Astrocyte (in vitro differentiated cells and primary cell): ENCODE measurements at regions not wholly inside any gene's neighbourhood (a gene's known extent, or its start where the extent isn't known, plus 50 kb on each side); places are given as distances from the start of the nearest gene placed in this dataset.
"Not testable (repeated sequence)": the region's sequence is repeated elsewhere in the genome, so short reads cannot be mapped to it uniquely, and the experiment has no call there.

ENCODE experiments used
- DNase-seq: peaks from one replicate; pipeline ENCODE4 v3.0.0-alpha.2; 2010; ENCODE audit warnings: low read depth
- FAIRE-seq: peaks from 2 replicates; lab custom pipeline; 2011; peaks lifted over from hg19 to GRCh38; lab: Jason Lieb, UNC
- H2AFZ ChIP-seq: 2 replicates; pipeline ENCODE4 v1.6.0; 2012; ENCODE audit warnings: low read depth, low read length, inconsistent platforms
- H3K27ac ChIP-seq: 2 replicates; pipeline ENCODE4 v1.5.1; 2011; ENCODE audit warnings: low read depth, low read length, inconsistent platforms
- H3K27me3 ChIP-seq: 2 replicates; pipeline ENCODE4 v1.6.0; 2011; ENCODE audit warnings: low read length, inconsistent platforms; ENCODE audit not compliant: insufficient read depth
- H3K36me3 ChIP-seq: 2 replicates; pipeline ENCODE4 v1.5.1; 2011; ENCODE audit warnings: low read length, inconsistent platforms; ENCODE audit not compliant: insufficient read depth
- H3K4me1 ChIP-seq: 2 replicates; pipeline ENCODE4 v1.5.1; 2011; ENCODE audit warnings: low read length, inconsistent platforms; ENCODE audit not compliant: insufficient read depth
- H3K4me2 ChIP-seq: 2 replicates; pipeline ENCODE4 v1.6.0; 2012; ENCODE audit warnings: low read length, inconsistent platforms
- H3K4me3 ChIP-seq: 2 replicates; pipeline ENCODE4 v1.5.1; 2011; ENCODE audit warnings: low read depth, mild to moderate bottlenecking, low read length, inconsistent platforms; ENCODE audit not compliant: insufficient read depth
- H3K79me2 ChIP-seq: 2 replicates; pipeline ENCODE4 v1.6.0; 2012; ENCODE audit warnings: mild to moderate bottlenecking, low read length, inconsistent platforms; ENCODE audit not compliant: insufficient read depth
- H3K9ac ChIP-seq: 2 replicates; pipeline ENCODE4 v1.6.0; 2012; ENCODE audit warnings: mild to moderate bottlenecking, low read length, inconsistent platforms
- H3K9me3 ChIP-seq: 2 replicates; pipeline ENCODE4 v1.5.1; 2012; ENCODE audit warnings: low read depth, mild to moderate bottlenecking, low read length, inconsistent platforms; ENCODE audit not compliant: insufficient read depth
- H4K20me1 ChIP-seq: 2 replicates; pipeline ENCODE4 v1.6.0; 2012; ENCODE audit warnings: low read length, inconsistent platforms; ENCODE audit not compliant: insufficient read depth
- H3K27ac Mint-ChIP-seq: one replicate; pipeline ENCODE4 v1.8.0; 2021; ENCODE audit warnings: mild to moderate bottlenecking, mixed read lengths; ENCODE audit not compliant: unreplicated experiment
- H3K27me3 Mint-ChIP-seq: one replicate; pipeline ENCODE4 v1.8.0; 2021; ENCODE audit warnings: low read depth, mixed read lengths; ENCODE audit not compliant: unreplicated experiment
- H3K36me3 Mint-ChIP-seq: one replicate; pipeline ENCODE4 v1.8.0; 2021; ENCODE audit warnings: low read depth, mixed read lengths; ENCODE audit not compliant: unreplicated experiment
- H3K4me1 Mint-ChIP-seq: one replicate; pipeline ENCODE4 v1.8.0; 2021; ENCODE audit warnings: low read depth, mixed read lengths; ENCODE audit not compliant: unreplicated experiment
- H3K4me3 Mint-ChIP-seq: one replicate; pipeline ENCODE4 v1.8.0; 2021; ENCODE audit warnings: mild to moderate bottlenecking, moderate library complexity, mixed read lengths; ENCODE audit not compliant: unreplicated experiment
- H3K9me3 Mint-ChIP-seq: one replicate; pipeline ENCODE4 v1.8.0; 2021; ENCODE audit warnings: mild to moderate bottlenecking, mixed read lengths; ENCODE audit not compliant: unreplicated experiment
- EZH2 ChIP-seq: IDR thresholded peaks from 2 replicates; pipeline ENCODE4 v1.6.1; 2012; ENCODE audit warnings: mild to moderate bottlenecking, low read length, inconsistent platforms; ENCODE audit not compliant: insufficient read depth
- TF ChIP-seq, protein P1 (sequence below): IDR thresholded peaks from 2 replicates; pipeline ENCODE4 v1.5.1; 2011; ENCODE audit warnings: low read depth, mild to moderate bottlenecking, inconsistent platforms, low read length, moderate library complexity; ENCODE audit not compliant: insufficient read depth

DNA sequence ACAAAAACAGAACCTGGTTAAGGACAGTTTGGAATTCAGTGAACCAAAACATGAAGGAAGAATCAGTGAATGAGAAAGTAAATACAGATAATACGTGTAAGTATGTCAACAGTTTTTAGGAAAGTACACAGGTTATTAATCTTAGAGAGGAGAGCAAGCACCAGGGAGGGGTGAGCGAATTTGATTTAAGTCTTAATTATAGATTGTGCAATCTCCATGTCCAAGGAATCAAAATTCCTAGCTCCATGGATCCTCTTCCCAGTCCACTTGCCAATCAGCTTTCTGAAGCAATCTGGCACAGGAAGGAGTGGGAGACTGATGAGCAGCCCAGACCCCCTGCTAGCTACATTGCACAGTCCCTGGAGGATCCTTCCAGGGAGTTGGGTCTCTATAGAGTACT is 346.4 kb downstream of the SETD4 start:
- TF ChIP-seq, protein P1, sequence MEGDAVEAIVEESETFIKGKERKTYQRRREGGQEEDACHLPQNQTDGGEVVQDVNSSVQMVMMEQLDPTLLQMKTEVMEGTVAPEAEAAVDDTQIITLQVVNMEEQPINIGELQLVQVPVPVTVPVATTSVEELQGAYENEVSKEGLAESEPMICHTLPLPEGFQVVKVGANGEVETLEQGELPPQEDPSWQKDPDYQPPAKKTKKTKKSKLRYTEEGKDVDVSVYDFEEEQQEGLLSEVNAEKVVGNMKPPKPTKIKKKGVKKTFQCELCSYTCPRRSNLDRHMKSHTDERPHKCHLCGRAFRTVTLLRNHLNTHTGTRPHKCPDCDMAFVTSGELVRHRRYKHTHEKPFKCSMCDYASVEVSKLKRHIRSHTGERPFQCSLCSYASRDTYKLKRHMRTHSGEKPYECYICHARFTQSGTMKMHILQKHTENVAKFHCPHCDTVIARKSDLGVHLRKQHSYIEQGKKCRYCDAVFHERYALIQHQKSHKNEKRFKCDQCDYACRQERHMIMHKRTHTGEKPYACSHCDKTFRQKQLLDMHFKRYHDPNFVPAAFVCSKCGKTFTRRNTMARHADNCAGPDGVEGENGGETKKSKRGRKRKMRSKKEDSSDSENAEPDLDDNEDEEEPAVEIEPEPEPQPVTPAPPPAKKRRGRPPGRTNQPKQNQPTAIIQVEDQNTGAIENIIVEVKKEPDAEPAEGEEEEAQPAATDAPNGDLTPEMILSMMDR = no peak
- no peak for TF ChIP-seq EZH2
- FAIRE-seq = no peak
- no peak overlapping the region for H3K4me3 Mint-ChIP-seq
- Histone ChIP-seq H3K79me2 (no peaks in the 10 kb centered on the region), H3K27ac (no peak overlapping the region), H3K27me3 (peaks cover 20% of the 10 kb centered on the region), H3K36me3 (no peaks in the 10 kb centered on the region), H3K9ac (no peak overlapping the region), H3K9me3 (peaks cover 3% of the 10 kb centered on the region), H2AFZ (no peak overlapping the region), H3K4me3 (no peak overlapping the region), H3K4me2 (no peak overlapping the region), H3K4me1 (no peaks in the 10 kb centered on the region), H4K20me1 (no peaks in the 10 kb centered on the region)
- DNase-seq = no peak
- peaks cover 12% of the 10 kb centered on the region for H3K9me3 Mint-ChIP-seq
- peaks cover 8% of the 10 kb centered on the region for H3K27me3 Mint-ChIP-seq
- H3K36me3 Mint-ChIP-seq = no peaks in the 10 kb centered on the region
- H3K27ac Mint-ChIP-seq = no peak overlapping the region
- H3K4me1 Mint-ChIP-seq = no peaks in the 10 kb centered on the region

DNA sequence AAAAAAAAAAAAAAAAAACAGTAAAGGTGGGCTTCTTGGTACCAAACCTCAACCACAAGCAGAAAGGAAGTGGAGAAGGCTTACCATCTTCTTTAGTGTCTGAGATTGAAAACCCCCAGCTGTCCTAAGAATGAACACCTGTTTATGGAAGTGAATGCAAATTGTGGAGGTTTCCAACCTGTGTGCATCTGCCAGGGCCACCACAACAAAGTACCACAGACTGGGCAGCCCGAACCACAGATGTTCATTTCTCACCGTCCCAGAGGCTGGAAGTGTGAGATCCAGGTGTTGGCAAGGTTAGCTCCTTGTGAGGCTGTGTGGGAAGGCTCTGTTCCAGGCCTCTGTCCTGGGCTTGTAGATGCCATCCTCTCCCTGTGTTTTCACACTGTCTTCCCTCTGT is 348.7 kb downstream of the SETD4 start:
- no peaks in the 10 kb centered on the region for H3K4me1 Mint-ChIP-seq
- no peaks in the 10 kb centered on the region for H3K4me1 ChIP-seq
- no peak overlapping the region for H3K4me3 ChIP-seq
- H3K4me2 ChIP-seq = no peak overlapping the region
- H3K9ac ChIP-seq = no peak overlapping the region
- peaks cover 12% of the 10 kb centered on the region for H3K9me3 Mint-ChIP-seq
- no peaks in the 10 kb centered on the region for H3K36me3 Mint-ChIP-seq
- H3K27ac Mint-ChIP-seq = peak overlapping the region; percentile 48
- no peak overlapping the region for H3K4me3 Mint-ChIP-seq
- no peaks in the 10 kb centered on the region for H3K79me2 ChIP-seq
- no peaks in the 10 kb centered on the region for H3K36me3 ChIP-seq
- DNase-seq (no peak), FAIRE-seq (no peak)
- H2AFZ ChIP-seq = no peak overlapping the region
- no peaks in the 10 kb centered on the region for H4K20me1 ChIP-seq
- H3K27me3 Mint-ChIP-seq = peaks cover 13% of the 10 kb centered on the region
- TF ChIP-seq, protein P1 = no peak
- no peak for TF ChIP-seq EZH2
- H3K27me3 ChIP-seq = peaks cover 25% of the 10 kb centered on the region
- no peaks in the 10 kb centered on the region for H3K9me3 ChIP-seq
- no peak overlapping the region for H3K27ac ChIP-seq

DNA sequence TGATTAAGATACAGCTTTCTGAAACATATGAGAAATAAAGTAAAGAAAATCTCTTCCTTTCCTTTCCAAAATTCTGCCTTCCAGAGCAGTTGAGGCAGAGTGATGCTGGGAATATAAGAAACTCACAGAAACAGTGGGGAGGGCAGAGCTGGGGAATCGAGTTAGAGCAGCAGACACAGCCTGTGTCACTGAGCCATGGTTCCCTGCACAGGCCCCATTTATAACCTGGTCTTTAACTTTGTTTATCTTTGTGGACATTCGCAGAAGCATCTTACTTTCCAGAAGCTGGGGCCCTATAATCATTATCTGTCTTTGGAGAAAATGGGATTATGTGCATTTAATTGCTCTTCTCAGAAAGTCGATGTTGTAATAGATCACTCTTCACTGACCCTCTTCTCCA is 349.1 kb downstream of the SETD4 start:
- H3K36me3 Mint-ChIP-seq = no peaks in the 10 kb centered on the region
- FAIRE-seq = no peak

DNA sequence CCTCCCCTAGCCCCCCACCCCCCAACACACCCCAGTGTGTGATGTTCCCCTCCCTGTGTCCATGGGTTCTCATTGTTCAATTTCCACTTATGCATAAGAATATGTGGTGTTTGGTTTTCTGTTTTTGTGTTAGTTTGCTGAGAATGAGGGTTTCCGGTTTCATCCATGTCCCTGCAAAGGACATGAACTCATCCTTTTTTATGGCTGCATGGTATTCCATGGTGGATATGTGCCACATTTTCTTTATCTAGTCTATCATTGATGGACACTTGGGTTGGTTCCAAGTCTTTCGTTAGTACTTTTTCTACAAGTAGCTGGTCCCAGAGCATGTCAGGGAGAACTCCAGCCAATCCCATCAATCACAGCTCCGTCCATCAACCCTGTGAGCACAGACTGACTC is 350.3 kb downstream of the SETD4 start:
- Mint-ChIP-seq H3K9me3 (peaks cover 13% of the 10 kb centered on the region), H3K27me3 (peaks cover 20% of the 10 kb centered on the region)
- H3K27ac ChIP-seq, H3K4me1 ChIP-seq, H3K4me3 ChIP-seq, H3K9ac ChIP-seq, H3K4me1 Mint-ChIP-seq, H3K4me2 ChIP-seq, DNase-seq, H3K9me3 ChIP-seq, H3K4me3 Mint-ChIP-seq, FAIRE-seq, H2AFZ ChIP-seq, H3K36me3 Mint-ChIP-seq, H3K36me3 ChIP-seq, H3K79me2 ChIP-seq, H3K27ac Mint-ChIP-seq, H4K20me1 ChIP-seq: not testable (repeated sequence)
- H3K27me3 ChIP-seq = peaks cover 25% of the 10 kb centered on the region

More for the DNA sequence above, 349.1 kb downstream of the SETD4 start:
- Histone ChIP-seq H3K9ac (no peak overlapping the region), H3K27me3 (peaks cover 27% of the 10 kb centered on the region), H3K4me1 (no peaks in the 10 kb centered on the region), H3K27ac (no peak overlapping the region), H2AFZ (no peak overlapping the region), H4K20me1 (no peaks in the 10 kb centered on the region), H3K4me2 (no peak overlapping the region), H3K4me3 (no peak overlapping the region), H3K79me2 (no peaks in the 10 kb centered on the region), H3K9me3 (no peaks in the 10 kb centered on the region), H3K36me3 (no peaks in the 10 kb centered on the region)
- TF ChIP-seq, protein P1 = no peak
- TF ChIP-seq EZH2 = no peak
- H3K4me1 Mint-ChIP-seq = no peaks in the 10 kb centered on the region
- H3K27ac Mint-ChIP-seq = no peak overlapping the region
- peaks cover 17% of the 10 kb centered on the region for H3K27me3 Mint-ChIP-seq
- DNase-seq = no peak
- peaks cover 12% of the 10 kb centered on the region for H3K9me3 Mint-ChIP-seq
- no peak overlapping the region for H3K4me3 Mint-ChIP-seq
